GM12865 (cell line): ENCODE measurements at regions not wholly inside any gene's neighbourhood (a gene's known extent, or its start where the extent isn't known, plus 50 kb on each side); places are given as distances from the start of the nearest gene placed in this dataset.

Source experiments
- DNase-seq: peaks from one replicate; pipeline ENCODE4 v3.0.0; 2010; ENCODE audit warnings: low read depth
- H3K4me3 ChIP-seq: 2 replicates; pipeline ENCODE4 v1.5.1; 2011; ENCODE audit warnings: mild to moderate bottlenecking, low read depth, low read length, control low read depth
- CTCF ChIP-seq: IDR thresholded peaks from 2 replicates; pipeline ENCODE4 v1.5.1; 2011; ENCODE audit warnings: low read length, control low read depth, low read depth, inconsistent platforms; ENCODE audit not compliant: insufficient read depth; ENCODE audit errors: missing control alignments

- no peak for DNase-seq
- no peak for TF ChIP-seq CTCF
- H3K4me3 ChIP-seq: no peak overlapping the region
Measured at GRCh38 chr1:100611086-100611485, 73.1 kb downstream of the GPR88 start.

- DNase-seq: no peak
- no peak overlapping the region for H3K4me3 ChIP-seq
- no peak for TF ChIP-seq CTCF
Measured at GRCh38 chr1:100612540-100612939, 74.6 kb downstream of the GPR88 start.

GRCh38 chr1:100613817-100614559 is 76.0 kb downstream of the GPR88 start:
- no peak for TF ChIP-seq CTCF
- H3K4me3 ChIP-seq: no peak overlapping the region
- DNase-seq: no peak

- no peak overlapping the region for H3K4me3 ChIP-seq
- DNase-seq: no peak
- no peak for TF ChIP-seq CTCF
Measured at GRCh38 chr1:100614570-100614969, 76.6 kb downstream of the GPR88 start.

GRCh38 chr1:100615686-100616085 is 77.7 kb downstream of the GPR88 start:
- TF ChIP-seq CTCF: no peak
- no peak overlapping the region for H3K4me3 ChIP-seq
- no peak for DNase-seq

GRCh38 chr1:100616121-100616621 is 78.2 kb downstream of the GPR88 start:
- no peak for DNase-seq
- no peak overlapping the region for H3K4me3 ChIP-seq
- TF ChIP-seq CTCF: no peak

GRCh38 chr1:100622037-100622436 is 84.1 kb downstream of the GPR88 start:
- TF ChIP-seq CTCF: no peak
- no peak overlapping the region for H3K4me3 ChIP-seq
- DNase-seq: no peak
